RPMI7951 (cell line): ENCODE measurements at regions not wholly inside any gene's neighbourhood (a gene's known extent, or its start where the extent isn't known, plus 50 kb on each side); places are given as distances from the start of the nearest gene placed in this dataset.
A peak's percentile ranks its signal among the peaks of the same experiment; 100 is the strongest.

Experiments used
- DNase-seq: peaks from one replicate; pipeline ENCODE4 v3.0.0-alpha.2; 2012; ENCODE audit warnings: low read depth

GRCh38 chr10:6305401-6306321, 102.9 kb downstream of the PFKFB3 start:
- no peak for DNase-seq

- DNase-seq = no peak
These were observed 104.2 kb downstream of the PFKFB3 start for GRCh38 chr10:6306917-6307316.

GRCh38 chr10:6309816-6310215, 107.1 kb downstream of the PFKFB3 start:
- no peak for DNase-seq

- no peak for DNase-seq
These were observed 108.2 kb downstream of the PFKFB3 start for GRCh38 chr10:6310977-6311376.

GRCh38 chr10:6311700-6312330, 109.1 kb downstream of the PFKFB3 start:
- DNase-seq = no peak

- DNase-seq = no peak
These were observed 109.9 kb downstream of the PFKFB3 start for GRCh38 chr10:6312636-6313035.

- no peak for DNase-seq
These were observed 110.6 kb downstream of the PFKFB3 start for GRCh38 chr10:6313111-6313895.

GRCh38 chr10:6314620-6315205, 112.0 kb downstream of the PFKFB3 start:
- peak; percentile 53 for DNase-seq

GRCh38 chr10:6319119-6319518, 116.4 kb downstream of the PFKFB3 start:
- DNase-seq = no peak

GRCh38 chr10:6320320-6321010, 117.7 kb downstream of the PFKFB3 start:
- DNase-seq = no peak

GRCh38 chr10:6321880-6322279, 119.1 kb downstream of the PFKFB3 start:
- DNase-seq = peak; percentile 67

GRCh38 chr10:6322805-6323204, 120.1 kb downstream of the PFKFB3 start:
- DNase-seq = no peak

GRCh38 chr10:6327961-6328698, 125.4 kb downstream of the PFKFB3 start:
- DNase-seq = no peak

GRCh38 chr10:6328699-6329423, 126.1 kb downstream of the PFKFB3 start:
- no peak for DNase-seq

- peak; percentile 78 for DNase-seq
These were observed 130.4 kb downstream of the PFKFB3 start for GRCh38 chr10:6333086-6333485.

GRCh38 chr10:6333973-6334372, 131.2 kb downstream of the PFKFB3 start:
- DNase-seq = no peak

GRCh38 chr10:6336016-6336415, 133.3 kb downstream of the PFKFB3 start:
- no peak for DNase-seq

GRCh38 chr10:6337382-6337781, 134.7 kb downstream of the PFKFB3 start:
- peak; percentile 78 for DNase-seq

GRCh38 chr10:6338361-6338760, 135.6 kb downstream of the PFKFB3 start:
- DNase-seq = no peak

- no peak for DNase-seq
These were observed 137.2 kb downstream of the PFKFB3 start for GRCh38 chr10:6339891-6340290.
